ENCODE measurements at regions not wholly inside any gene's neighbourhood (a gene's known extent, or its start where the extent isn't known, plus 50 kb on each side); places are given as distances from the start of the nearest gene placed in this dataset.

- DNase-seq, result no peak
Observed at GRCh38 chr2:8452979-8453903, 228.6 kb upstream of the ID2 start.

- DNase-seq, result no peak
Observed at GRCh38 chr2:8453904-8454302, 228.0 kb upstream of the ID2 start.

GRCh38 chr2:8454797-8455196 is 227.1 kb upstream of the ID2 start:
- no peak for DNase-seq

GRCh38 chr2:8455236-8456150 is 226.4 kb upstream of the ID2 start:
- DNase-seq, result no peak

GRCh38 chr2:8456151-8457091 is 225.4 kb upstream of the ID2 start:
- peak; percentile 63 for DNase-seq

GRCh38 chr2:8457092-8457481 is 224.8 kb upstream of the ID2 start:
- peak; percentile 36 for DNase-seq

- peak; percentile 33 for DNase-seq
Observed at GRCh38 chr2:8457699-8458502, 224.0 kb upstream of the ID2 start.

GRCh38 chr2:8458503-8459459 is 223.1 kb upstream of the ID2 start:
- no peak for DNase-seq

- DNase-seq, result no peak
Observed at GRCh38 chr2:8459474-8459873, 222.4 kb upstream of the ID2 start.

- DNase-seq, result no peak
Observed at GRCh38 chr2:8461341-8461740, 220.5 kb upstream of the ID2 start.

- no peak for DNase-seq
Observed at GRCh38 chr2:8462280-8462679, 219.6 kb upstream of the ID2 start.

- no peak for DNase-seq
Observed at GRCh38 chr2:8462899-8463648, 218.8 kb upstream of the ID2 start.

GRCh38 chr2:8465560-8465959 is 216.3 kb upstream of the ID2 start:
- no peak for DNase-seq

- DNase-seq, result no peak
Observed at GRCh38 chr2:8469709-8470493, 212.0 kb upstream of the ID2 start.

GRCh38 chr2:8472545-8473323 is 209.1 kb upstream of the ID2 start:
- DNase-seq, result no peak

GRCh38 chr2:8475349-8476031 is 206.4 kb upstream of the ID2 start:
- peak; percentile 63 for DNase-seq
